ENCODE measurements at regions not wholly inside any gene's neighbourhood (a gene's known extent, or its start where the extent isn't known, plus 50 kb on each side); places are given as distances from the start of the nearest gene placed in this dataset.

- TF ChIP-seq CTCF (IDR thresholded peaks at IDR 0.05): no peak
- Histone ChIP-seq H3K27ac (no peak overlapping the region), H3K27me3 (no peaks in the 10 kb centered on the region), H3K9me3 (no peaks in the 10 kb centered on the region), H3K4me3 (no peak overlapping the region), H3K36me3 (replicated peaks in 1 of 2; ENCODE audit: insufficient read depth in 1 of 2, low read depth in 2 of 2) (no peaks in the 10 kb centered on the region), H3K4me1 (no peaks in the 10 kb centered on the region)
- no peak for DNase-seq
- 69 to 71% methylated on average over 2 of the region's 2 CpGs for WGBS, 2 donors
- intact Hi-C loops (cut with DNase I): no loop called here
- ATAC-seq: no peak
These were observed 180.1 kb upstream of the NREP start for GRCh38 chr5:111937094-111937493.

- H3K9me3 ChIP-seq: no peaks in the 10 kb centered on the region
- H3K27me3 ChIP-seq: no peaks in the 10 kb centered on the region
- no peaks in the 10 kb centered on the region for H3K4me1 ChIP-seq
- no peak for DNase-seq
- no peak for ATAC-seq
- no peak for TF ChIP-seq CTCF (IDR thresholded peaks at IDR 0.05)
- TF ChIP-seq POLR2A (IDR thresholded peaks at IDR 0.05): no peak
- H3K27ac ChIP-seq: no peak overlapping the region
- H3K4me3 ChIP-seq: no peak overlapping the region
- H3K36me3 ChIP-seq (replicated peaks in 1 of 2; ENCODE audit: insufficient read depth in 1 of 2, low read depth in 2 of 2): no peaks in the 10 kb centered on the region
- intact Hi-C loops (cut with DNase I): no loop called here
- WGBS, 2 donors: 88 to 94% methylated on average over 3 of the region's 3 CpGs
These were observed 178.8 kb upstream of the NREP start for GRCh38 chr5:111935835-111936234.

- intact Hi-C loops (cut with DNase I): no loop called here
- no peaks in the 10 kb centered on the region for H3K36me3 ChIP-seq (replicated peaks in 1 of 2; ENCODE audit: insufficient read depth in 1 of 2, low read depth in 2 of 2)
- no peak for ATAC-seq
These were observed 178.0 kb upstream of the NREP start for GRCh38 chr5:111935009-111935408.

GRCh38 chr5:111934511-111934910 is 177.5 kb upstream of the NREP start:
- no peaks in the 10 kb centered on the region for H3K4me1 ChIP-seq
- H3K4me3 ChIP-seq: no peak overlapping the region
- H3K9me3 ChIP-seq: no peaks in the 10 kb centered on the region
- H3K27me3 ChIP-seq: no peaks in the 10 kb centered on the region
- TF ChIP-seq POLR2A (IDR thresholded peaks at IDR 0.05): no peak
- TF ChIP-seq CTCF (IDR thresholded peaks at IDR 0.05): no peak
- intact Hi-C loops (cut with DNase I): no loop called here
- H3K36me3 ChIP-seq (replicated peaks in 1 of 2; ENCODE audit: insufficient read depth in 1 of 2, low read depth in 2 of 2): no peaks in the 10 kb centered on the region
- DNase-seq (no peak), ATAC-seq (no peak)
- no peak overlapping the region for H3K27ac ChIP-seq
- WGBS, 2 donors: 62 to 88% methylated on average over 2 of the region's 2 CpGs

More at GRCh38 chr5:111935009-111935408, 178.0 kb upstream of the NREP start:
- TF ChIP-seq CTCF (IDR thresholded peaks at IDR 0.05) (no peak), POLR2A (IDR thresholded peaks at IDR 0.05) (no peak)
- no peaks in the 10 kb centered on the region for H3K9me3 ChIP-seq
- H3K4me3 ChIP-seq: no peak overlapping the region
- no peaks in the 10 kb centered on the region for H3K4me1 ChIP-seq
- DNase-seq: no peak
- no peaks in the 10 kb centered on the region for H3K27me3 ChIP-seq
- H3K27ac ChIP-seq: no peak overlapping the region
- WGBS, 2 donors: 83 to 88% methylated on average over 1 of the region's 1 CpG

- H3K4me1 ChIP-seq: no peaks in the 10 kb centered on the region
- H3K27ac ChIP-seq: no peak overlapping the region
- intact Hi-C loops (cut with DNase I): no loop called here
- TF ChIP-seq CTCF (IDR thresholded peaks at IDR 0.05): no peak
- TF ChIP-seq POLR2A (IDR thresholded peaks at IDR 0.05): no peak
- H3K36me3 ChIP-seq (replicated peaks in 1 of 2; ENCODE audit: insufficient read depth in 1 of 2, low read depth in 2 of 2): no peaks in the 10 kb centered on the region
- H3K9me3 ChIP-seq: no peaks in the 10 kb centered on the region
- H3K4me3 ChIP-seq: no peak overlapping the region
- ATAC-seq: no peak
- DNase-seq: no peak
- no peaks in the 10 kb centered on the region for H3K27me3 ChIP-seq
- 62 to 63% methylated on average over 2 of the region's 2 CpGs for WGBS, 2 donors
These were observed 176.1 kb upstream of the NREP start for GRCh38 chr5:111933086-111933485.
